ENCODE measurements at regions not wholly inside any gene's neighbourhood (a gene's known extent, or its start where the extent isn't known, plus 50 kb on each side); places are given as distances from the start of the nearest gene placed in this dataset.

- TF ChIP-seq CTCF (conservative IDR thresholded peaks at IDR 0.05; ENCODE audit: low read depth in 2 of 2) (no peak), ZNF331 (CRISPR knock-in tag; IDR thresholded peaks at IDR 0.05; ENCODE audit: low read depth) (no peak), ETS1 (IDR thresholded peaks at IDR 0.05) (no peak), ZNF114 (CRISPR knock-in tag; IDR thresholded peaks at IDR 0.05) (no peak), STAT1 (IDR thresholded peaks at IDR 0.05; ENCODE audit: unreplicated experiment) (no peak), POLR2AphosphoS5 (IDR thresholded peaks at IDR 0.05; ENCODE audit: low read depth) (no peak), EZH2phosphoT487 (IDR thresholded peaks at IDR 0.05; ENCODE audit: unreplicated experiment) (no peak), REST (IDR thresholded peaks at IDR 0.05; ENCODE audit: unreplicated experiment) (no peak)
These were observed 70.1 kb upstream of the IPO5 start (continued) for GRCh38 chr13:97883396-97883795.

- TF ChIP-seq STAT1 (IDR thresholded peaks at IDR 0.05; ENCODE audit: unreplicated experiment) (no peak), ZNF331 (CRISPR knock-in tag; IDR thresholded peaks at IDR 0.05; ENCODE audit: low read depth) (no peak), ETS1 (IDR thresholded peaks at IDR 0.05) (no peak)
- Histone ChIP-seq H3K27me3 (ENCODE audit: insufficient read depth) (no peaks in the 10 kb centered on the region), H3K36me3 (ENCODE audit: insufficient read depth) (no peaks in the 10 kb centered on the region), H3F3A (replicated peaks; ENCODE audit: low read depth) (no peaks in the 10 kb centered on the region), H3K9me2 (ENCODE audit: insufficient read depth) (peaks cover 15% of the 10 kb centered on the region), H4K20me1 (replicated peaks; ENCODE audit: insufficient read depth) (no peaks in the 10 kb centered on the region), H3K27ac (ENCODE audit: low read depth) (no peak overlapping the region), H3K4me3 (no peak overlapping the region), H3K79me2 (replicated peaks; ENCODE audit: insufficient read depth) (no peaks in the 10 kb centered on the region), H3K4me1 (ENCODE audit: insufficient read depth) (peaks cover 2% of the 10 kb centered on the region; the same call in 1 of the 2 replicates), H2AFZ (no peak overlapping the region), H3K4me2 (no peak overlapping the region)
- peaks cover 10% of the 10 kb centered on the region for H3K27me3 Mint-ChIP-seq (ENCODE audit: insufficient read depth, low read depth, poor library complexity)
- ATAC-seq, result no peak
- no peak overlapping the region for H3K27ac Mint-ChIP-seq
- no peaks in the 10 kb centered on the region; the same call in 2 of the 3 replicates for H3K9me3 Mint-ChIP-seq
- DNase-seq (ENCODE audit: low spot score), result no peak
- H3K4me3 Mint-ChIP-seq, result no peak overlapping the region
- H3K36me3 Mint-ChIP-seq (ENCODE audit: low read depth), result no peaks in the 10 kb centered on the region; the same call in 2 of the 3 replicates
- peaks cover 5% of the 10 kb centered on the region; the same call in 2 of the 3 replicates for H3K4me1 Mint-ChIP-seq
These were observed 68.6 kb upstream of the IPO5 start for GRCh38 chr13:97884707-97885468.
